Hematopoietic multipotent progenitor cell (in vitro differentiated cells): ENCODE measurements at regions not wholly inside any gene's neighbourhood (a gene's known extent, or its start where the extent isn't known, plus 50 kb on each side); places are given as distances from the start of the nearest gene placed in this dataset.

Experiments used
- DNase-seq, 3 donors: peaks; one replicate each; pipeline ENCODE4 v3.0.0-alpha.2; 2011 to 2015; ENCODE audit warnings: low read depth in 2 of 3, low spot score in 2 of 3

DNA sequence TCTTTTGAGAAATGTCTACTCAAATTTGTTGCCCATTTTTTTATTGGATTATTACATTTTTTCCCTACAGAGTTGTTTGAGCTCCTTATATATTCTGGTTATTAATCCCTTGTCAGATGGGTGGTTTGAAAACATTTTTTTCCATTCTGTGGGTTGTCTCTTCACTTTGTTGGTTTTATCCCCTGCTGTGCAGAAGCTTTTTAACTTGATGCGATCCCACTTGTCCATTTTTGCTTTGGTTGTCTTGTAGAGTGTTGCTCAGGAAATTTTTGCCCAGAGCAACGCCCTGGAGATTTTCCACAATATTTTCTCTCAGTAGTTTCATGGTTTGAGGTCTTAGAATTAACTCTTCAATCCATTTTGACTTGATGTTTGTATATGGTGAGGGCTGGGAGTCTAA is 592.8 kb upstream of the GOT2 start:
- DNase-seq, result no peak

DNA sequence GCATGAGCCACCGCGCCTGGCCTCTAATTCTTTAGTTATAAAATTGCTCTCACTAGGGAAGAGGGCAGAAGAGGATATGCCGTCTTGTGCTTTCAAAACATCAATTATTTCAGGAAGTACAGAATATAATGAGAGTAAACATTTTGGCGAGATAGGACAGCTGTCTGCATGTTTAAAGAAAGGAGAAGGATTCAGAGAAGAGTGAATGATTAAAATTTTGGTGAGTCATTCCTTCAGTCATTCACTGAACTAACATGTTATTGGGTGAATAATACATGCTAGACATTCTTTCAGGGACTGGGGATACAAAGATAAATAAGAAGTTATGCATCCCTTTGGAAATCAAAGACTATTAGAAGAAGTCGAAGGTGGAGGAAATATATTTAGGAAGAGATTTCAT is 590.3 kb upstream of the GOT2 start:
- DNase-seq, result no peak

DNA sequence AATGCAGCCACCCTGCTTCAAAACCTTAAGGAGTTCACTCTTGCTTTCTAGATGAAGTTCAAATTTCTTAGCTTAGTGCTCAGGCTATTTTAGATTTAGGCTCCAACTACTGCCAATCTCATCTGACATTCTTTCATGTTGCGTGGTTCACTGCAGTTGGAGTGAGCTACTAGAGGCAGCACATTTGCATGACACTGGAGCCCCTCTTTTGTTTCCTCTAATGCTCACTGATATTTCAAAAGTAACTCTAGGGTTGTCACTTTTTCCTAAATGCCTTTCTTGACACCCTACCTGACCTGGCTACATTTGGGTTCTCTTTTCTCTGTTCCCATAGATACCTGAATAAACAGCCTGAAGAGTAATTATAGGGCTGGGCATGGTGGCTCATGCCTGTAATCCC is 586.5 kb upstream of the GOT2 start:
- no peak for DNase-seq

DNA sequence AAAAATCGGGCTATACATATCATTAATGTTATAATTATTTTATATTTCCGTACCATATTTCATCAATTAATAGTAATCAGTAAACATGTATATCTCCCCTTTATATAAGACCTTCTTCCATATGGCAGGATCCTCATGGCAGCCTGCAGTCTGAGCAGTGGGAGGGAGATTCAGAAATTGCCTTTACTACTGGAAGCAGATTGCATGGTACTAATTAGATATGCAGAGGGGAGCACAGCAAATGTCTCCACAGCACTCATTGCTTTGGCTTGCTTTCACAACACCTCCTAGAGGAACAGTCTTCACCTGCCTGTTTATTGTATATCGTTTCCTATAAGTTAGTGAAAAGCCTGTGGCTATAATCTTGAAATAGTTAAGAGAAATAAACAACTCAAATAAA is 585.8 kb upstream of the GOT2 start:
- no peak for DNase-seq

DNA sequence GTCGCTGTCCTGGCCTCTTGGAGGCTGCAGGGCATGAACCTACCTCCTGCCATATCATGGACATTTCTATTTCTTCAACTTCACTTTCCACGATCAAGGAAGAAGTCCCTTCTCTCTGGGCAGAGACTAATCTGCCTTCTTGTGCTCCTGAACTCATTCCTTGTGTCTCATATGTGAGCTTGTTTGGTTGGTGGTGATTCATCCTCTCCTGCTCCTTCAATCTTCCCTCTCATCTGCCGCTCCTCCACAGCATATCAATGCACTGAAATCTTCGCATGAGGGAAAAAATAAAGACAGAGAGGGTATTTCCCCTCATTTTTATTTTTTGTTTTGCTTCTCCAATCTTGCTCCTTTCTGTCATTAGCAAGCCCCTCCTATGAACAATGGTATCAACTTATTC is 571.7 kb upstream of the GOT2 start:
- no peak for DNase-seq

DNA sequence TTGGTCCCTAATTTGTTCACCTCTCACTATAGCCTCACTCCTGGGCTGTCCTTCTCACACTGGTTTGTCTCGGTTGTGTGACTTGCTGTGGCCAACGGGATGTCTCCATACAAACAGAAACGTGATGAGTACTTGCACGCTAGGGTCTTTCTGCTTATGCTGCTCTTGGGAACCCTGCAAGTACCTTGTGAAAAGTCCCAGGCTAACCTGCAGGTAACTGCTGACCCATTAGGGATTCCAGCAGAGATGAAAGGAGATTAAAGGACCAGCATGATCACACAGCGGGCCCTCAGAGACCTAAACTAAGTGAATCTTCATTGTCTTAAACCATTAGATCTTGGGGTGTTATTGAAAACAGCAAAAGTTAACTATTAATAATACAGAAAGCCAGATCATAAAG is 562.8 kb upstream of the GOT2 start:
- DNase-seq, result no peak

DNA sequence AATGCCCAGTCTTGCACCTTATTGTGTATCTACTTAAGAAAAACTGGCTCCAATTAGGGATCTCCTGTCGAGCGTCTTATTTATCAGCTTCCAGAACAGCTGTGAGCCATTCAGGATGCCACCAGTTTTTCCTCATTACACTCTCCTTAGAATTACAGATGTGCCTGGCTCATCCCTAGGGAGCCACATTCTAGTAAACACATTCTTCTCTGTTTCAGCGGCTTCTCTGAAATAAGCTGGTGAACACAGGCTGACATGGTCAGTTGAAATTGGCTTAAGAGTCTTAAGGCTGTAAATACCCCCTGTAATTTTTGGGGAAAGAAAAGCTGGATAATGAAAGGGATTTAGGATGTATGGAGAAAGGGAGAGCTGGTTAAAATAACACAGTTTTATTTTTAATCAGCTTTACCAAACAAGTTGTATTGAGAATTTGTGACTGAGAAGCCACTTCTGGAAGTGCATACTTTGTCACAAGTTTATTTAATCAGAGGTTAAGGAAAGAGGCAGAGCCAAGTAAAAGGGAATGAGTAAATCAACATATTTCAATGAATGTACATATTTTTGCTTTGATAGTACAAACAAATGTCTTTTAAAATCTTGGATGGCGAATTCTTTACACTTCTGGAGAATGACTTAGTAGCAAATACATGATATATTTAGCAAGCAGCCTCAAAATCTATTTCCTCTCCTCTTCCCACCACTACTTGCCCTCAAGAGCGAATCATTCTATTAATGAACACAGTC is 562.0 kb upstream of the GOT2 start:
- DNase-seq, result no peak

DNA sequence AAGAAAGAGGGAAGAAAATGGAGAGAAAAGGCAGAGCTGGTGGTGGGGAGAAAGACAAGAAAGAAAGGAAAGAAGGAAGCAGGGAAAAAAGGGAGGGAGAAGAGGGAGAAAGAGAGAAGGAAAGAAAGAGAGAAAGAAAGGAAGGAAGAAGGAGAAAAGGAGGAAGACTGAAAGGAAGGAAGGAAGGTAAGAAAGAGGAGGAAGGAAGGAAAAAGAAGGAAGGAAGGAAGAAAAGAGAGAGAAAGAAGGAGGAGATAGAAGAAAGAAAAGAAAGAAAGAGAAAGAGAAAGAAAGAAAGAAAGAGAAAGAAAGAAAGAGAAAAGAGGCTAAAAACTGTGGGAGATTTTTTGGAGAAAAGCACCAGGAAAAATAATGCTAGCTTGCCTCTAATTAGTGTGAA is 561.4 kb upstream of the GOT2 start:
- no peak for DNase-seq

DNA sequence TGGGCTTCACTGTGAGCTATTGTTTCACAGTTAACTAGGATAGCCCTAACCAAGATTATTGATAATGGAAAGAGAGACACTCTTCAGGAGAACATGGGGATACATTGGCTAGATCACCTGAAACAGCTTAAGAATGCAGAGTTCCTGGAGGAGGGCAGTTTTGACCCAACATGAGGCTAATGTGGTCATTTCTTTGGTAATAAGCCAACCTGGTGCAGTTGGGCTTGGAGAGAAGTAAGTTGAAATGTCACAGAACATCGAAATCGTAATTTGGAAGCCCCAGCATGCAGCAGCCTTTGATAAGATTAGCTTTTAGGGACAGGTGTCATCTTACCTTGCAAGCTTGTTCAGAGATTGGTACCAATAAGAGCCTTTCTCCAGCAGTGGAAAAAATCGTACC is 556.6 kb upstream of the GOT2 start:
- no peak for DNase-seq

DNA sequence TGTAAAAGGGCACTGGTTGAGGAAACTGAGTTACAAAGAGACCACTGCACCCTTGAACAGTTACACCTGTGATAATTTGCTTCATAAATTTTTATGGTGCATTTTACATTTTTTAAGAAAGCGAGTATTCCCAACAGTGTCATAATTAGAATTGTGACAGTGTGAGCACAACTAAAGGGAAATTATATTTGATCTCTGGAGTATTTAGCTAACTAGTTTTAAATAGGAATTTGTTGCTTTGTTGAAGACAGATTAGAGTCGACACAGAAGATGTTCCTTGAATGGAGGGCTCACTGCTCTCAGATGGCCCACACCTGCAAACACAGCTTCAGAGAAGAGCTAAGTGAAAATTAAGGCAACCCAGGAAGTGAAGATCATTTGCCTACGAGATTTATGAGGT is 555.0 kb upstream of the GOT2 start:
- DNase-seq, result no peak

DNA sequence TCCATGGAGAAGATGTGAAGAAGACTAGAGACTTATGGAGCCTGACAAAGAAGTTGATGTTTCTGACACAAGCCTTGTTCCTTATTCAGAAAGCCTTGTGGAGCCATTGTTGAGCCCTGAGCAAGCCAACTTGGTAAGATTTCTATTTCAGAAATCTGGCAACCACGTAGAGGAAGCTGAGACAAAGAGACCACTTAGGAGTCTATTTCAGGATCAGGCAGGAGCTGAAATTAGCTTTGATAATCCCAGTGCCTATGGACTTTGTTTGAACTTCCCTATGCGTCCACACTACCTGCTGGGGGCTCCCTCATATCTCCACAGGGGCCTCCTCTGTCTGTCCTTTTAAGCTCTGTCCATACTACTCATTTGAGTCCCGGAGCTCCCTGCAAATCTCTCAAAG is 540.0 kb upstream of the GOT2 start:
- DNase-seq, result no peak

DNA sequence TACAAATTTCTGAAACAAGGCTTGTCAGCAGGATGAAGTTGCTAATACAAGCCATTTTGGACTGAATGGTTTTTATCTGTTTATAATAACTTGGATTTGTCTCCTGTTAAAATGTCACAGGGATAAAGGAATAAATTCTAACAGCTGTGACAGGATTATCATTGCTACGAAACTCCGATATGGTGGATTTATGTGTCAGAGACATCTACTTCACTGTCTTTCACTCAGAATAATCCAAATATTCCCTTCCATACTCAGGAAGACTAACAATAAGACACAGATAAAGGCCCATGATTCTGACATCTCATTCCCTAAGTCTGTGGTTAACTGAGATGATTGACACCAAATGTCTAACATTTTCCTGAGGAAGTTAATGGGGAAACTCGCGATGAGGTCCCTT is 529.8 kb upstream of the GOT2 start:
- no peak for DNase-seq

DNA sequence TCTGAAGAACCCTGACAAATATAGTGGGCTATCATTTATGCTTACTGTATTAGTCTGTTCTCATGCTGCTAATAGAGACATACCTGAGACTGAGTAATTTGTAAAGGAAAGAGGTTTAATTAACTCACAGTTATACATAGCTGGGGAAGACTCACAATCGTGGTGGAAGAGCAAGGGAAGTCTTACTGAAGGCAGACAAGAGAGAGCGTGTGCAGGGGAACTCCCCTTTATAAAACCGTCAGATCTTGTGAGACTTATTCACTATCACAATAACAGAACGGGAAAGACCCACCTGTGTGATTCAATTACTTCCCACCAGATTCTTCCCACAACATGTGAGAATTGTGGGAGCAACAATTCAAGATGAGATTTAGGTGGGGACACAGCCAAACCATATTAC is 526.8 kb upstream of the GOT2 start:
- no peak for DNase-seq

DNA sequence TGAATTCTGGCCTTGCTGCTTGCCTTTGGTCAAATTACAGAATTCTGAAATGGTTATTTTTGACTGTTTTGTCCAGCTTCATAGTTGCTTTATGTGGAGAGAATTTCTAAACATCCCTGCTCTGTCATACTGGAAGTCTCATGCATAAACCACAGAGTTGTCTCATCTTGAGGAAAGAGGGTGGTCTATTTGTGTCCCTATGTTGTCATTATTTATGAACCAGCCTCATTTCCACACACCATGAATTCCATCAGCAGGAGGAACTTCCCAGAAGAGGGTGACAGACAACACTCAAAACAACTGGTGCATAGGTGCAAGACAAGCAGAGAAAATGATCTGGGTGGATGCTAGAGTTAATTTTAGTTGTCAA is 525.8 kb upstream of the GOT2 start:
- peak in 1 of 3 donors; percentile 5 for DNase-seq

DNA sequence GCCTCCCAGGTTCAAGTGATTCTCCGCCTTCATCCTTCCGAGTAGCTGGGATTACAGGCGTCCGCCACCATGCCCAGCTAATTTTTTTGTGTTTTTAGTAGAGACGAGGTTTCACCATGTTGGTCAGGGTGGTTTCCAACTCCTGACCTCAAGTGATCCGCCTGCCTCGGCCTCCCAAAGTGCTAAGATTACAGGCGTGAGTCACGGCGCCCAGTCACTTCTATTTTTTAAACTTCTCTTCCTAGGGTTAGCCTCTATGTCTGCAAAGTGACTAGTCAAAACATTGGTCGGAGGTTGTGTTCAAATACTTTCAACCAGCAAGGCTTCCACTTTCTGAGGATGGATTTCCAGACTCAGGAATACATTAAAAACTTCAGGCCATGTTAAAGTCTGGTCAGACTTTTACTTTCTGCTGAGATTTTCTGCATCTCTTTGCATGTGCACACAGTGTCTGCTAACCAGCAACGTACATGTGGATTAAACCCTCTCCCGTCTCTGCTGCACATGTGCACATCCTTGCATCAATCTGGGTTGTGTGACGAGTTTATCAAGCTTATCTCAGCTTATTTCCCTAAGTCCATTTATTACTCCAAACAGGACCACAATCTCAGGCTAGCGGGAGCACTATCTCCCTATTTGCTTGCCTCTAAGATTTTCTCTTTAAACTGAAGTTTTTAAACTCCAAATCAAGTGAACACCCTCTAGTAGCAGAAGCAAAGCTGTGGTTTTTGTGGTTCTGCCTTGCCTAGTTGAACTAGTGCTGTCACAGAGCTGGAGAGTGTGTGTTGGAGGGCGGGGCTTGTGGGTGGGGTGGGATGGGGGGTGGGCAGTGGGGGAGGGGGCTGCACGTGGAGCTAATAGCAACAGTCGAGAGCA is 525.2 kb upstream of the GOT2 start:
- peak in 2 of 3 donors; percentile 56 to 82 for DNase-seq

DNA sequence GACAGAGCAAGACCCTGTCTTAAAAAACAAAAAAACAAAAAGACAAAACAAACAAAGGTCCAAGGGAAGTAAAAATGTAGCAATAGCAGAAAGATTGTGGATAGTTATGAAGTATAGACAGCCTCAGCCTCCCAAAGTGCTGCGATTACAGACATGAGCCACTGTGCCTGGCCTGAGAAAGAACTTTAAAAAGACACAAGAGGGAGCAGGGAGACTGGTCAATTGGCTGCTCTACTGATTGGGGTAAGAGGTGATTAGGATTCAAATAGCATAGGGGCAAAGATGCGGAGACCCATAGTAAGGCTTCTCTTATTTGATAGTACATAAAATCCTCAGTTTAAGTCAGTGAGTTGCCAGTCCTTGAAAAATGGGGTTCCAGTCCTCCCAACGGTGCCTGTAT is 518.2 kb upstream of the GOT2 start:
- no peak for DNase-seq

DNA sequence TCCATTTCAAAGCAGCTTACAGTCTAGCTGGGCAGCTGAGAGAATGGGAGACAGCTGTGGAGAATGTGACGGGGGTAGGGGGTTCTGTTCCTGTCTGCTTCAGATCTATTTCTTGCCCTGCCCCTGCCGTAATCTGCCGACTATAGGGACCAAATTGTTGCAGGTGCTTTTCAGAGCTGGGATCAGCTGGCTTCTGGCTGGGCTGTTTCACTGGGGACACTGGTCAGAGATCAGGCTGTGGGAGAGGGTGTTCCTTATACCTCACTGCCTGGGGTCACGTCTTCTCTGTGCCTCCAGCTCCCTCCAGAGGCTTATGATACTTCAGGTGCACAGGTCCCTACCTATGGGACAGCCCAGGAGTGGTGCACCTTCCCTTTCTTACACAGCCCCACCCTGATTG is 514.9 kb upstream of the GOT2 start:
- peak in 1 of 3 donors; percentile 7 for DNase-seq

DNA sequence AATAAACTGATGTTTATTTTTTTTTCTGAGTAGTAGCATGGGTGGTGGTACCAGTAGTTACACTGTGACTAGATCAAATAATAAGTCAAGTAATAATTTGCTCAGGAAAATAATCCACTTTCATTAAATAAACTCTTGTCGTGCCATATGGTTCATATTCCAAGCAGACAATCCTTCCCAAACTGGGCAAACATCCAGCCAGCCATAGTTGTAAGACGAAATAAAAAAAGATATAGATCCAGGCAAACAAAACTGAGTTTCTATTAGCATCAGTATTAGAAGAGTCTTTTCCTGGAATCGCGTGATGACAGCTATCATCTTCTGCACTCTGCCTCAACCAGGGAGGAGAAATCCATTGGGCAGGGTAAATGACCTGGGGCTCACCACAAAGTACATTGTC is 508.4 kb upstream of the GOT2 start:
- no peak for DNase-seq

DNA sequence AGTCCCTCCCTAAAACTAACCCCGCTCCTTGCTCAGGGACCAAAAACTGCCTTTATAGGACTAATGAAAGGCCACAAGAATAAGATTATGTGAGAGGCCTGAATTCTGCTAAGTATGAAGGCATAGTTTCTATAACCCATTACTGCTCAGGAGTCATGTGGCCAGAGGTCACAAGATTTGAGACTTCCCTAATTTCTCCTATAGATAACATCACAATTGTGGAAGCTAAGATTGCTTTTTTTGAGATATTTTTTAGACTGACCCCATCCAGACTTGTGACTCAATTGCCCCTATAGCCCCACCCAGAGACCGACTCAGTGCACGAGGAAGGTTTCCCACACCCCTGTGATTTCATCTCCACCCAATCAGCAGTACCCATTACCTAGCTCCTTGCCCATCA is 504.1 kb upstream of the GOT2 start:
- no peak for DNase-seq

DNA sequence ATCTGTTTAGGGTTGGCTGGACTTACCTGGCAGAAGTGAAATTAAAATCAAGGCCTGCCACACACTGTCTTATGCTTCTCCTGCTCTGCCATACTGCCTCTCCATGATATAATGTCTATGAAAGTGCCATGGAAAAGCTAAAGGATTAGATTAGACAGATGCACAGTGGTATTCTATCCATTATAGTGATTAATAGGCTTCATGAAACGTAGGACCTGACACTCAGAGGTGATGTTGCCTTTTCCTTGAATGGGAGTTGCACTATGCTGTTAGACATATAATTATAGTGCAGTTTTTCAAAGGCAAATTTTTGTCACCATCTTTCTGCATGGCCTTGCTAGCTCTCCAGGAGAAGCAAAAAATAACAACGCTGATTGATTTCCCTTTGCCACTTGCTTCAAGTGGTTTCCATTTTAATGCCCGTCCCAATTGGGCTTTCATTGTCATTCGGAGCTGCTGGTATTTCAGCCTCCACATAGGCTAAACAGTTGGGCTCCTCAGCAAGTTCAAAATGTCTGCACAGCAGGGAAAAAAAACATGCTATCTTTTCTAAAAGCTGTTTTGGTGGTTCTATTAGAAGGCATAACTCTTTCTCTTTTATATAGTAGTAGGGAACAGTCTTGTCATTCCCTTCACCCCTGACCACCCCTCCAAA is 502.8 kb upstream of the GOT2 start:
- no peak for DNase-seq

DNA sequence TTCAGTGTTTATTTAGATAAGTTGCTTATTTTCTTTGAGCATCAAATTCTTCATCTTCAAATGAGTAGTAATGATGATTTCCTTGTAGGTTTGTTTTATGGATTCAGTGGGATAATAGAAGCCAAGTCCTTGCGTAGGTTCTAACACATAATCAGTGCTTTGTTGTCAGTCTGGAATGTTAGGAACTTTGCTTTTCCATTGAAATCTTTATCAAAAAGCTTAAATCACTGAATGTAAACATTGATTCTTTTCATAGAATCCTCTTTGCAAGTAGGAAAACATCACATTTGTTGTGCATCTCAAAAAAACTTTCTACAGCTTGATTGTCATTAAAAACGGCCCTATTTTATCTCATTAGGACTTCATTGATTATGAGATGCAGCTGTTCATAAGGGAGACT is 490.3 kb upstream of the GOT2 start:
- no peak for DNase-seq

DNA sequence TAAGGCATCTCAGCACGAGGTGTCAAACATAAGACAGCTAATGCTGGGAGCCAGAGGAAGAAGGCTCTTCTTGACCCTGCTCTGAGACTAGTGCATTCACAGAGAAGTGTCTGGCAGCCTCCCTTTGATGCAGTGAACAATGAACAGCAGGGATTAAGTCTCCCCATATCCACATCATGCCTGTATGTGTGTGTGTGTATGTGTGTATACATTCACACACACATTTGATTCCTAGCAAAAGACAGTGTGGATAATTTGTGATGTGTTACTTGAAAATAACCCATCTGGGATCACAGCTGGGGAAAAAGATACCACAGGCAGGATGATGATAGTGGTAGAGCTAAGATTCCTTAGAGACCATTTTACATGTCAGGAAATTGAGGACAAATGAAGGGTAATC is 485.9 kb upstream of the GOT2 start:
- no peak for DNase-seq
